ENCODE measurements at regions not wholly inside any gene's neighbourhood (a gene's known extent, or its start where the extent isn't known, plus 50 kb on each side); places are given as distances from the start of the nearest gene placed in this dataset.

DNA sequence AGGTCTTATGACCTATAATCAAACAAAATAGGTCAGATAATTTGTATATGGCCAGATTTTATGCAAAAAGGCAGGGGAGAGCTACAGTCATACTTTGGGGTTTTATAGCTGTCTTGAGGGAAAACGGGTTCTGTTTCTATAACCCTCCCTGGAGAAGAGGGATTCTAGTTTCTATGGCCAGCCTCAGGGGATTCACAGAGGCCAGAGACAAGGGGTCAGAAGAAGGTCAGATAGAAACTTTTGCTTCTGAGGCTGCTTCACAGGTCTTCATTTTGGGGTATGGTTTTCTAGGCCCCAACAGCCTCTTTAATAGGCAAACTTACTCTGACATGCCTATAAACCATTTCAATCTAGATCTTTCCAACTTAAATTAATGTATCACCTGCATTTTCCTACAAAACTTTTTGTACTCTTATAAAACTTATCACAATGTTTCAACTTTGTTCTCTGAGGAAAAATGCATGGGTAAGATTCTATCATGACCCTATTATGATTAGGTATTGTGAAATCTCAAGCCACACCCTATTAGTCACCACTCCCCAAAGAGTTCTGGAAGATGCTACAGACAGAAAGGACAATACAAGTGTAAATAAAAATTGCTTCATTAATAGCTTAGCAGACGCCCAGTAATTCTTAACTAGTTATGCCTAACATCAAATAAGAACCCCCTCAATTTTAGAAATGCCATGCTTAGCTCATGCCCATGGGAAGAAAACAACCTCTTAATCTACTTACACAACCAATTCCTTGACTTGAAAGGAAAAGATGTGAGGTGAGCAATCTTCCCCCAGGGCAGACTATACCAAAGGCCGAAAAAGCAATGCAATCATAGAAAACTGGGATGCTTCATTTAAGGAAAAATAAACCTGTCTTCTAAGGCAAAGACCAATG, 396.6 kb downstream of the TLR4 start:
- Histone ChIP-seq H3K4me1 (no peaks in the 10 kb centered on the region), H3K4me3 (no peak overlapping the region), H3K27ac (no peak overlapping the region), H3K9me3 (no peaks in the 10 kb centered on the region), H3K27me3 (no peaks in the 10 kb centered on the region), H3K36me3 (no peaks in the 10 kb centered on the region)
- TF ChIP-seq, protein P1, sequence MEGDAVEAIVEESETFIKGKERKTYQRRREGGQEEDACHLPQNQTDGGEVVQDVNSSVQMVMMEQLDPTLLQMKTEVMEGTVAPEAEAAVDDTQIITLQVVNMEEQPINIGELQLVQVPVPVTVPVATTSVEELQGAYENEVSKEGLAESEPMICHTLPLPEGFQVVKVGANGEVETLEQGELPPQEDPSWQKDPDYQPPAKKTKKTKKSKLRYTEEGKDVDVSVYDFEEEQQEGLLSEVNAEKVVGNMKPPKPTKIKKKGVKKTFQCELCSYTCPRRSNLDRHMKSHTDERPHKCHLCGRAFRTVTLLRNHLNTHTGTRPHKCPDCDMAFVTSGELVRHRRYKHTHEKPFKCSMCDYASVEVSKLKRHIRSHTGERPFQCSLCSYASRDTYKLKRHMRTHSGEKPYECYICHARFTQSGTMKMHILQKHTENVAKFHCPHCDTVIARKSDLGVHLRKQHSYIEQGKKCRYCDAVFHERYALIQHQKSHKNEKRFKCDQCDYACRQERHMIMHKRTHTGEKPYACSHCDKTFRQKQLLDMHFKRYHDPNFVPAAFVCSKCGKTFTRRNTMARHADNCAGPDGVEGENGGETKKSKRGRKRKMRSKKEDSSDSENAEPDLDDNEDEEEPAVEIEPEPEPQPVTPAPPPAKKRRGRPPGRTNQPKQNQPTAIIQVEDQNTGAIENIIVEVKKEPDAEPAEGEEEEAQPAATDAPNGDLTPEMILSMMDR (IDR thresholded peaks at IDR 0.05) = no peak
- WGBS, 2 donors = 57 to 69% methylated on average over 3 of the region's 3 CpGs
- ATAC-seq (no peak), FAIRE-seq (no peak), DNase-seq (no peak)
- intact Hi-C loops (cut with DNase I) = no loop called here

DNA sequence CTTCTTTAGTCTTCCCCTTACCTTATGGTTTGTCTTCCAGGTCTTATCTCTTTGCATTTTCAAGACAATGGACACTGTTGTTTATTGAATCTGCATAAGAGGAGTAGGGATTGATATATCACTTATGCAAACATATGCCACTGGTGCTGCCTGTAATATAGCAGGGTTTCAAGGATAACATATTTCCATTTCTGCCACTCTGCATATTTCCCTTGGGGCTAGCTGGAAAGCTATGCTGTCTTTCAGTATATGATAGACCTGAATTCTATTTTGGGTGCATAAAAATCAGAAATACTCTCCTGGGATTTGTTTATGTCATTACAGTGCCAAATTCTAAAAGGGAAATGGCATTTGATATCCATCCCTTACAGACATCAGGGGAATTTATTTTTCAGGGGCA, 400.2 kb downstream of the TLR4 start:
- TF ChIP-seq, protein P1 (IDR thresholded peaks at IDR 0.05) = no peak
- no peaks in the 10 kb centered on the region for H3K36me3 ChIP-seq

DNA sequence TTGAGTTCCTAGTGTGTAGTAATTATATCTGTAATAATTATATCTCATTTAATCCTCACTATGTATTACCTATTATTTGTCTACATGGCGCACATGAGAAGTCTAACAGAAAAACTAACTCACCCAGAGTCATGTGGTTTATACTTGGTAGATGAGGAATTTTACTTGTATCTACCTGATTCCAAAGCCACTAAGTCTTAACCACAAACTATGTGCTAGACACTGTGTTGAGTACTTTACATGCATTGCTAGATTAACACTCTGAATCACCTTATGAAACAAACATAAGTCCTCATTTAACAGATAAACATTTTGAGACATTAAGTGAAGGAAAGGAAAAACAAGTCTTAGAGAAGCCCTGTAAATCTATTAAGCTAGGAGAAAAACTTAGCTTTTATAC, 404.8 kb downstream of the TLR4 start:
- no peaks in the 10 kb centered on the region for H3K36me3 ChIP-seq
- ATAC-seq = no peak
- no peaks in the 10 kb centered on the region for H3K4me1 ChIP-seq
- no peak overlapping the region for H3K27ac ChIP-seq
- WGBS, 2 donors = 88 to 89% methylated on average over 1 of the region's 1 CpG
- H3K27me3 ChIP-seq = no peaks in the 10 kb centered on the region
- no peaks in the 10 kb centered on the region for H3K9me3 ChIP-seq
- no peak overlapping the region for H3K4me3 ChIP-seq
- TF ChIP-seq, protein P1 (IDR thresholded peaks at IDR 0.05) = no peak
- intact Hi-C loops (cut with DNase I) = no loop called here
- FAIRE-seq = no peak
- DNase-seq = no peak

More for the DNA sequence above, 400.2 kb downstream of the TLR4 start:
- FAIRE-seq = no peak
- Histone ChIP-seq H3K4me3 (no peak overlapping the region), H3K27me3 (no peaks in the 10 kb centered on the region), H3K27ac (no peak overlapping the region), H3K9me3 (no peaks in the 10 kb centered on the region), H3K4me1 (no peaks in the 10 kb centered on the region)
- intact Hi-C loops (cut with DNase I) = no loop called here
- ATAC-seq = no peak
- no peak for DNase-seq

DNA sequence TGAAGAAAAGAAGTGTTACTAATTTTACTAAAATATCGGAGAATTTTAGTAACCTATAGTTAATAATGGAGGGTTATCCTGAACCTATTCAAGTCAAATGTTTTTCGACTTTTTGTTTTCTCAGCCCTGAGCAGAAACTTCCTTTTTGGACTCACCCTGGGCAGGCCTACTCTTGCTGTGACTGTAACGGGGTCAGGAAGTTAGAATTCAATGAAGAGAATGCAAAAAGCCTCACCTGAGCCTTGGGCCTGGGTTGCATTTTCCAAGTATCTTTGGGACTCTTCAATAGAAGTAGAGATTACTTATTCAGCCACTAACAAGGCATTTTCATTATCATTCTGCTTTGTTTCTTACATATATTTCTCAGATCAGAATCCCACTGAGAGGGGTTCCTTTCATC, 405.3 kb downstream of the TLR4 start:
- WGBS, 2 donors = 61 to 66% methylated on average over 3 of the region's 3 CpGs
- DNase-seq (no peak), FAIRE-seq (no peak), ATAC-seq (no peak)
- Histone ChIP-seq H3K27ac (no peak overlapping the region), H3K9me3 (no peaks in the 10 kb centered on the region), H3K27me3 (no peaks in the 10 kb centered on the region), H3K4me1 (no peaks in the 10 kb centered on the region), H3K36me3 (no peaks in the 10 kb centered on the region), H3K4me3 (no peak overlapping the region)
- intact Hi-C loops (cut with DNase I) = no loop called here
- TF ChIP-seq, protein P1 (IDR thresholded peaks at IDR 0.05) = no peak

DNA sequence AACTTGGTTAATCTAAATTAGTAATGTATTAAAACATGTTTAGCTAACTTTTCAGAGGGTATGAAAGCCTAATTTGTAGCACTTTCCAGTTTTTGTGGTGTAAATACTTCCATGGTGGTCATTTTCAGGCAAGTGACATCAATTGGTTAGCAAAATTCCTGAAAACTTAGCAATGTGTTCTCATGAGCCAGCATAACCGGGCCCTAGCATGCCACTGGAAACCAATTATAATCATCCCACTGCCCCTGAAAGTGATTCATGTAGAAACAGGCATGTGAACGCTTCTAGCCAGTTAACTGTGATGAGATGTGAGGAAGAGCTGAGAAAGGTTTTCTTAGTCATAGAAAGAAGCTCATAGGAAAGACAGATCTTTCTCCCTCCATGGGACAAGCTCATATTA, 417.2 kb downstream of the TLR4 start:
- no peak for DNase-seq
- intact Hi-C loops (cut with DNase I) = no loop called here
- TF ChIP-seq, protein P1 (IDR thresholded peaks at IDR 0.05) = no peak
- Histone ChIP-seq H3K4me1 (no peaks in the 10 kb centered on the region), H3K9me3 (no peaks in the 10 kb centered on the region), H3K27ac (no peak overlapping the region), H3K4me3 (no peak overlapping the region), H3K36me3 (no peaks in the 10 kb centered on the region), H3K27me3 (no peaks in the 10 kb centered on the region)
- WGBS, 2 donors = 33 to 42% methylated on average over 2 of the region's 2 CpGs
- no peak for FAIRE-seq
- no peak for ATAC-seq
